H9 (cell line): ENCODE measurements at regions not wholly inside any gene's neighbourhood (a gene's known extent, or its start where the extent isn't known, plus 50 kb on each side); places are given as distances from the start of the nearest gene placed in this dataset.

Experiments
- DNase-seq: peaks from one replicate; pipeline ENCODE4 v3.0.0-alpha.2; 2017
- H2AFZ ChIP-seq: one replicate; pipeline ENCODE4 v1.6.1; 2013; ENCODE audit warnings: mild to moderate bottlenecking, low read length, control low read depth, moderate library complexity
- H2AK5ac ChIP-seq: 2 replicates; pipeline ENCODE4 v1.6.1; 2013; ENCODE audit warnings: low read length, control low read depth, mixed read lengths; ENCODE audit not compliant: insufficient read length
- H2BK120ac ChIP-seq: one replicate; pipeline ENCODE4 v1.6.1; 2013; ENCODE audit warnings: low read depth, mild to moderate bottlenecking, low read length, control low read depth, inconsistent platforms; ENCODE audit not compliant: poor library complexity, severe bottlenecking
- H2BK12ac ChIP-seq: 2 replicates; pipeline ENCODE4 v1.6.1; 2013; ENCODE audit warnings: low read length, control low read depth, mixed read lengths, low read depth; ENCODE audit not compliant: insufficient read length
- H2BK15ac ChIP-seq: 2 replicates; pipeline ENCODE4 v1.6.1; 2013; ENCODE audit warnings: low read depth, low read length, control low read depth
- H2BK20ac ChIP-seq: one replicate; pipeline ENCODE4 v1.6.1; 2013; ENCODE audit warnings: low read depth, mild to moderate bottlenecking, low read length, control low read depth, inconsistent platforms; ENCODE audit not compliant: poor library complexity, severe bottlenecking
- H2BK5ac ChIP-seq: 2 replicates; pipeline ENCODE4 v1.6.1; 2013; ENCODE audit warnings: low read length, control low read depth, mixed read lengths; ENCODE audit not compliant: insufficient read length
- H3K14ac ChIP-seq: 2 replicates; pipeline ENCODE4 v1.6.1; 2013; ENCODE audit warnings: low read length, control low read depth; ENCODE audit not compliant: insufficient read depth
- H3K18ac ChIP-seq: 2 replicates; pipeline ENCODE4 v1.6.1; 2013; ENCODE audit warnings: low read depth, mild to moderate bottlenecking, mixed read lengths, low read length, control low read depth; ENCODE audit not compliant: insufficient read length
- H3K23ac ChIP-seq: 2 replicates; pipeline ENCODE4 v1.6.1; 2013; ENCODE audit warnings: low read length, control low read depth, mixed read lengths, low read depth; ENCODE audit not compliant: insufficient read length
- H3K23me2 ChIP-seq: 2 replicates; pipeline ENCODE4 v1.6.1; 2013; ENCODE audit warnings: low read depth, mild to moderate bottlenecking, mixed read lengths, low read length, control low read depth; ENCODE audit not compliant: insufficient read length, poor library complexity, severe bottlenecking
- H3K27ac ChIP-seq: 2 replicates; pipeline ENCODE4 v1.5.1; 2013; ENCODE audit warnings: low read length, control low read depth, mixed read lengths, low read depth; ENCODE audit not compliant: insufficient read length
- H3K27me3 ChIP-seq: 2 replicates; pipeline ENCODE4 v1.6.1; 2013; ENCODE audit warnings: low read length, control low read depth, inconsistent platforms; ENCODE audit not compliant: insufficient read depth
- H3K4ac ChIP-seq: 2 replicates; pipeline ENCODE4 v1.6.1; 2013; ENCODE audit warnings: low read depth, mild to moderate bottlenecking, control low read depth, inconsistent platforms, low read length, moderate library complexity
- H3K4me1 ChIP-seq: 2 replicates; pipeline ENCODE4 v1.6.1; 2013; ENCODE audit warnings: low read length, control low read depth, inconsistent platforms; ENCODE audit not compliant: insufficient read depth
- H3K4me2 ChIP-seq: 2 replicates; pipeline ENCODE4 v1.6.1; 2013; ENCODE audit warnings: low read length, control low read depth, mixed read lengths; ENCODE audit not compliant: insufficient read length, insufficient read depth
- H3K56ac ChIP-seq: 2 replicates; pipeline ENCODE4 v1.6.1; 2013; ENCODE audit warnings: low read depth, mild to moderate bottlenecking, mixed read lengths, low read length, control low read depth; ENCODE audit not compliant: insufficient read length
- H3K79me1 ChIP-seq: 2 replicates; pipeline ENCODE4 v1.6.1; 2013; ENCODE audit warnings: low read depth, mild to moderate bottlenecking, moderate library complexity, low read length, control low read depth, inconsistent platforms; ENCODE audit not compliant: insufficient read depth, poor library complexity, severe bottlenecking
- H3K79me2 ChIP-seq: 2 replicates; pipeline ENCODE4 v1.6.1; 2013; ENCODE audit warnings: low read length, control low read depth, inconsistent platforms; ENCODE audit not compliant: insufficient read depth
- H3K9ac ChIP-seq: 2 replicates; pipeline ENCODE4 v1.6.1; 2013; ENCODE audit warnings: low read length, control low read depth, mixed read lengths; ENCODE audit not compliant: insufficient read length; ENCODE audit errors: extremely low read depth
- H3K9me3 ChIP-seq: one replicate; pipeline ENCODE4 v1.6.1; 2013; ENCODE audit warnings: low read depth, low read length, inconsistent platforms; ENCODE audit not compliant: control insufficient read depth
- H3T11ph ChIP-seq: one replicate; pipeline ENCODE4 v1.6.1; 2013; ENCODE audit warnings: mild to moderate bottlenecking, low read length, control low read depth, inconsistent platforms
- H4K20me1 ChIP-seq: one replicate; pipeline ENCODE4 v1.6.1; 2013; ENCODE audit not compliant: control insufficient read depth, insufficient read length, insufficient read depth
- H4K5ac ChIP-seq: 2 replicates; pipeline ENCODE4 v1.6.1; 2013; ENCODE audit warnings: low read depth, mild to moderate bottlenecking, mixed read lengths, low read length, control low read depth; ENCODE audit not compliant: insufficient read length
- H4K8ac ChIP-seq: replicated peaks from 2 replicates; pipeline ENCODE4 v1.6.1; 2013; ENCODE audit warnings: low read length, control low read depth, mixed read lengths, low read depth; ENCODE audit not compliant: insufficient read length
- H4K91ac ChIP-seq: 2 replicates; pipeline ENCODE4 v1.6.1; 2013; ENCODE audit warnings: low read depth, mild to moderate bottlenecking, moderate library complexity, mixed read lengths, low read length, control low read depth; ENCODE audit not compliant: insufficient read length
- H3K27ac Mint-ChIP-seq, 3 experiments: 2 replicates in 2 of 3; 3 replicates in 1 of 3; pipeline ENCODE4 v1.8.0; 2020 to 2021; ENCODE audit warnings: mixed read lengths in 3 of 3, mild to moderate bottlenecking in 1 of 3, moderate library complexity in 1 of 3
- H3K27me3 Mint-ChIP-seq: 2 replicates; pipeline ENCODE4 v1.8.0; 2021; ENCODE audit warnings: low read depth, mild to moderate bottlenecking, moderate library complexity, mixed read lengths
- H3K36me3 Mint-ChIP-seq, 3 experiments: 2 replicates in 2 of 3; 3 replicates in 1 of 3; pipeline ENCODE4 v1.8.0; 2020 to 2021; ENCODE audit warnings: low read depth in 3 of 3, mixed read lengths in 3 of 3; ENCODE audit not compliant: insufficient read depth in 1 of 3
- H3K4me1 Mint-ChIP-seq, 2 experiments: 2 replicates each; pipeline ENCODE4 v1.8.0; 2020; ENCODE audit warnings: mixed read lengths in 2 of 2
- H3K4me3 Mint-ChIP-seq, 2 experiments: 2 replicates in 1 of 2; 3 replicates in 1 of 2; pipeline ENCODE4 v1.8.0; 2020 to 2021; ENCODE audit warnings: mild to moderate bottlenecking in 2 of 2, mixed read lengths in 2 of 2, moderate library complexity in 1 of 2
- H3K9me3 Mint-ChIP-seq, 2 experiments: 2 replicates in 1 of 2; 3 replicates in 1 of 2; pipeline ENCODE4 v1.8.0; 2020; ENCODE audit warnings: mild to moderate bottlenecking in 2 of 2, mixed read lengths in 2 of 2, moderate library complexity in 1 of 2
- CTCF ChIP-seq: fragments of 200-600 bp; sonication (generic); conservative IDR thresholded peaks from 3 replicates; pipeline ENCODE4 v1.8.0; 2021; ENCODE audit warnings: antibody characterized with exemption, mild to moderate bottlenecking
- WGBS: extraction: QIAGEN DNeasy Blood & Tissue Kit; methylation state at CpG from one replicate; pipeline ENCODE4 v1.1.7; 2013; ENCODE audit warnings: missing lambda C conversion rate, low lambda C conversion rate, mixed read lengths; ENCODE audit not compliant: insufficient read length; ENCODE audit errors: extremely low coverage; 5-methylcytosine and 5-hydroxymethylcytosine counted together

GRCh38 chr7:101691822-101692384 lies 62.8 kb upstream of the MYL10 start:
- peaks cover 7% of the 10 kb centered on the region for H3K27me3 Mint-ChIP-seq
- no peak for TF ChIP-seq CTCF
- no peak overlapping the region for H2AFZ ChIP-seq
- no peak overlapping the region for H3K18ac ChIP-seq
- H3K36me3 Mint-ChIP-seq: no peaks in the 10 kb centered on the region
- no peaks in the 10 kb centered on the region for H3K79me2 ChIP-seq
- no peak for DNase-seq
- no peak overlapping the region for H3T11ph ChIP-seq
- no peak overlapping the region for H3K27ac ChIP-seq
- no peak overlapping the region for H3K9ac ChIP-seq
- no peak overlapping the region for H3K14ac ChIP-seq
- H3K9me3 Mint-ChIP-seq: no peaks in the 10 kb centered on the region
- H3K56ac ChIP-seq: no peak overlapping the region
- no peak overlapping the region for H2BK20ac ChIP-seq
- H4K91ac ChIP-seq: no peak overlapping the region
- H3K4ac ChIP-seq: no peak overlapping the region
- H2BK120ac ChIP-seq: no peak overlapping the region
- H3K4me1 Mint-ChIP-seq: peaks cover 4 to 8% of the 10 kb centered on the region in 2 experiments
- H2BK12ac ChIP-seq: no peak overlapping the region
- H3K27me3 ChIP-seq: 0 out of 2 replicates have a peak, but pooled peaks cover 3% of the 10 kb centered on the region
- no peaks in the 10 kb centered on the region for H3K23me2 ChIP-seq
- no peak overlapping the region for H3K4me2 ChIP-seq
- no peaks in the 10 kb centered on the region for H3K9me3 ChIP-seq
- H4K20me1 ChIP-seq: no peaks in the 10 kb centered on the region
- no peak overlapping the region for H3K23ac ChIP-seq
- no peak overlapping the region for H2BK15ac ChIP-seq
- no peak overlapping the region for H2BK5ac ChIP-seq
- no peaks in the 10 kb centered on the region for H3K4me1 ChIP-seq
- no peaks in the 10 kb centered on the region for H3K79me1 ChIP-seq
- WGBS: no CpG with 5 or more reads among the region's 12 CpGs
- H3K27ac Mint-ChIP-seq: peak overlapping the region; percentile 64 to 66 (median 65); a peak in 4 of 7 replicates
- H3K4me3 Mint-ChIP-seq: no peak overlapping the region
- no peak overlapping the region for H4K5ac ChIP-seq
- no peak overlapping the region for H4K8ac ChIP-seq
- H2AK5ac ChIP-seq: no peak overlapping the region
